ENCODE measurements at regions not wholly inside any gene's neighbourhood (a gene's known extent, or its start where the extent isn't known, plus 50 kb on each side); places are given as distances from the start of the nearest gene placed in this dataset.

- Histone ChIP-seq H3K4me3 (replicated peaks in 1 of 4; ENCODE audit: control extremely low read depth in 1 of 4, insufficient read depth in 1 of 4, low read depth in 3 of 4, low read length in 4 of 4) (no peak overlapping the region), H3K4me2 (ENCODE audit: extremely low read depth, insufficient read depth, low read length) (no peak overlapping the region), H3K27me3 (ENCODE audit: control insufficient read depth, insufficient read depth, low read length) (no peaks in the 10 kb centered on the region), H3K36me3 (ENCODE audit: control insufficient read depth, insufficient read depth, low read length) (no peaks in the 10 kb centered on the region), H3K9ac (ENCODE audit: insufficient read depth, low read length) (no peak overlapping the region), H3K9me3 (ENCODE audit: control insufficient read depth, insufficient read depth, low read depth, low read length) (no peaks in the 10 kb centered on the region), H2AFZ (ENCODE audit: low read length) (no peak overlapping the region), H3K79me2 (ENCODE audit: control insufficient read depth, insufficient read depth, low read length) (no peaks in the 10 kb centered on the region), H3K27ac (ENCODE audit: insufficient read depth, low read length) (no peak overlapping the region), H3K4me1 (ENCODE audit: control insufficient read depth, extremely low read depth, insufficient read depth, low read length) (no peaks in the 10 kb centered on the region), H4K20me1 (ENCODE audit: control insufficient read depth, extremely low read depth, insufficient read depth, low read length) (no peaks in the 10 kb centered on the region)
- DNase-seq (ENCODE audit: low read depth in 2 of 2), result peak in 1 of 2 donors; percentile 3
- TF ChIP-seq CTCF (conservative IDR thresholded peaks at IDR 0.05 in 1 of 2, IDR thresholded peaks at IDR 0.05 in 1 of 2; ENCODE audit: low read depth in 1 of 2, low read length in 2 of 2) (no peak), EZH2 (IDR thresholded peaks at IDR 0.05; ENCODE audit: low read length, missing control alignments) (no peak)
These were observed 983.7 kb downstream of the STIM2 start for GRCh38 chr4:27844376-27844775.

DNA sequence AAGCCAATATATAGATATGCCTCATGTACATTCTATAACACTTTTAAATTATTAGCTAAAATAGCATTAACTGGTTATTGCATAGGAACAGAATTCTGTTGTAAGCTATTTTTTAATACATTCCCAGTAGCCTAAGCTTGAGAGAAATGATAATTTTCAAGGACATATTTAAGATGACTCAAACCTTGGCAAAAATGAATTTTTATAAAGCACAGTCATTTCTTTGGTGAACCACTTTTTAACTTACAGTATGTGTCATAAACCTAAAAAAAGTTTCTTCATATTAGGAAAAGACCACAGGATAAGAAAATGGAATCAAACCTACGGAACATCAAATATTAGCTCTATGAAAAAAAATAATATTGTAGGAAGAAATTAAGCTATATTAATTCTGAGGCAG, 986.3 kb downstream of the STIM2 start:
- Histone ChIP-seq H3K27me3 (ENCODE audit: control insufficient read depth, insufficient read depth, low read length) (no peaks in the 10 kb centered on the region), H3K79me2 (ENCODE audit: control insufficient read depth, insufficient read depth, low read length) (no peaks in the 10 kb centered on the region), H3K27ac (ENCODE audit: insufficient read depth, low read length) (no peak overlapping the region), H3K9ac (ENCODE audit: insufficient read depth, low read length) (no peak overlapping the region), H3K4me2 (ENCODE audit: extremely low read depth, insufficient read depth, low read length) (no peak overlapping the region), H4K20me1 (ENCODE audit: control insufficient read depth, extremely low read depth, insufficient read depth, low read length) (no peaks in the 10 kb centered on the region), H2AFZ (ENCODE audit: low read length) (no peak overlapping the region), H3K9me3 (ENCODE audit: control insufficient read depth, insufficient read depth, low read depth, low read length) (no peaks in the 10 kb centered on the region), H3K36me3 (ENCODE audit: control insufficient read depth, insufficient read depth, low read length) (no peaks in the 10 kb centered on the region), H3K4me3 (replicated peaks in 1 of 4; ENCODE audit: control extremely low read depth in 1 of 4, insufficient read depth in 1 of 4, low read depth in 3 of 4, low read length in 4 of 4) (no peak overlapping the region), H3K4me1 (ENCODE audit: control insufficient read depth, extremely low read depth, insufficient read depth, low read length) (no peaks in the 10 kb centered on the region)
- DNase-seq (ENCODE audit: low read depth in 2 of 2), result peak in 1 of 2 donors; percentile 1
- no peak for TF ChIP-seq EZH2 (IDR thresholded peaks at IDR 0.05; ENCODE audit: low read length, missing control alignments)
- TF ChIP-seq CTCF (conservative IDR thresholded peaks at IDR 0.05 in 1 of 2, IDR thresholded peaks at IDR 0.05 in 1 of 2; ENCODE audit: low read depth in 1 of 2, low read length in 2 of 2), result no peak

- H2AFZ ChIP-seq (ENCODE audit: low read length), result no peak overlapping the region
- DNase-seq (ENCODE audit: low read depth in 2 of 2), result peak; percentile 13 to 51
These were observed 1000.7 kb downstream of the STIM2 start for GRCh38 chr4:27861381-27861787.

More at GRCh38 chr4:27861381-27861787, 1000.7 kb downstream of the STIM2 start:
- Histone ChIP-seq H4K20me1 (ENCODE audit: control insufficient read depth, extremely low read depth, insufficient read depth, low read length) (no peaks in the 10 kb centered on the region), H3K4me1 (ENCODE audit: control insufficient read depth, extremely low read depth, insufficient read depth, low read length) (no peaks in the 10 kb centered on the region), H3K27me3 (ENCODE audit: control insufficient read depth, insufficient read depth, low read length) (no peaks in the 10 kb centered on the region), H3K79me2 (ENCODE audit: control insufficient read depth, insufficient read depth, low read length) (no peaks in the 10 kb centered on the region), H3K9me3 (ENCODE audit: control insufficient read depth, insufficient read depth, low read depth, low read length) (no peaks in the 10 kb centered on the region), H3K4me2 (ENCODE audit: extremely low read depth, insufficient read depth, low read length) (no peak overlapping the region), H3K36me3 (ENCODE audit: control insufficient read depth, insufficient read depth, low read length) (no peaks in the 10 kb centered on the region), H3K9ac (ENCODE audit: insufficient read depth, low read length) (no peak overlapping the region), H3K4me3 (replicated peaks in 1 of 4; ENCODE audit: control extremely low read depth in 1 of 4, insufficient read depth in 1 of 4, low read depth in 3 of 4, low read length in 4 of 4) (no peak overlapping the region), H3K27ac (ENCODE audit: insufficient read depth, low read length) (no peak overlapping the region)
- TF ChIP-seq CTCF (conservative IDR thresholded peaks at IDR 0.05 in 1 of 2, IDR thresholded peaks at IDR 0.05 in 1 of 2; ENCODE audit: low read depth in 1 of 2, low read length in 2 of 2) (peak; percentile 51 to 57), EZH2 (IDR thresholded peaks at IDR 0.05; ENCODE audit: low read length, missing control alignments) (no peak)

Data from fibroblast of lung (primary cell).